K562 (cell line): ENCODE measurements at regions not wholly inside any gene's neighbourhood (a gene's known extent, or its start where the extent isn't known, plus 50 kb on each side); places are given as distances from the start of the nearest gene placed in this dataset.
A peak's percentile ranks its signal among the peaks of the same experiment; 100 is the strongest.

Experiments used
- BRD9 ChIP-seq: fragments of 450-650 bp; IDR thresholded peaks from 2 replicates; pipeline ENCODE4 v1.6.1; 2018; ENCODE audit warnings: low read depth; ENCODE audit not compliant: partially characterized antibody
- CBFA2T3 ChIP-seq: fragments of 450-650 bp; IDR thresholded peaks from 2 replicates; pipeline ENCODE4 v1.6.1; 2017
- E2F8 ChIP-seq: fragments of 450-650 bp; IDR thresholded peaks from 2 replicates; pipeline ENCODE4 v1.7.1; 2018; ENCODE audit warnings: mild to moderate bottlenecking, low read depth; ENCODE audit not compliant: partially characterized antibody
- GABPB1 ChIP-seq: sonication (generic); formaldehyde crosslinking; IDR thresholded peaks from 2 replicates; pipeline ENCODE4 v1.8.0; 2022; ENCODE audit warnings: mild to moderate bottlenecking, missing genetic modification reagents
- L3MBTL2 ChIP-seq: fragments of 450-650 bp; IDR thresholded peaks from 2 replicates; pipeline ENCODE4 v1.6.1; 2016; ENCODE audit warnings: mild to moderate bottlenecking, moderate library complexity
- LCOR ChIP-seq: sonication (generic); formaldehyde crosslinking; IDR thresholded peaks from 2 replicates; pipeline ENCODE4 v1.8.0; 2022; ENCODE audit warnings: mild to moderate bottlenecking, missing genetic modification reagents
- MCM7 ChIP-seq, 2 experiments: fragments of 450-650 bp; IDR thresholded peaks; 2 replicates each; pipeline ENCODE4 v1.6.1; 2016 to 2018
- NUFIP1 ChIP-seq: fragments of 450-650 bp; IDR thresholded peaks from 2 replicates; pipeline ENCODE4 v1.6.1; 2018; ENCODE audit not compliant: partially characterized antibody
- RREB1 ChIP-seq: fragments of 250-450 bp; sonication (Bioruptor Pico); IDR thresholded peaks from 2 replicates; pipeline ENCODE4 v1.4.0; 2020
- ZKSCAN8 ChIP-seq: fragments of 200-800 bp; sonication (Bioruptor generic); IDR thresholded peaks from 2 replicates; pipeline ENCODE4 v1.6.1; 2016; ENCODE audit warnings: missing genetic modification characterization, missing compliant biosample characterization
- ZNF766 ChIP-seq: fragments of 200-800 bp; sonication (Bioruptor generic); conservative IDR thresholded peaks from 2 replicates; pipeline ENCODE4 v1.6.1; 2016; ENCODE audit warnings: missing genetic modification characterization, missing compliant biosample characterization
- TF ChIP-seq, protein P1 (sequence below): fragments of 450-650 bp; IDR thresholded peaks from 2 replicates; pipeline ENCODE4 v1.6.1; 2016; ENCODE audit warnings: missing biosample characterization, missing genetic modification characterization
- TF ChIP-seq, protein P2 (sequence below), 2 experiments: fragments of 250-450 bp in 1 of 2; fragments of 450-650 bp in 1 of 2; sonication (Bioruptor Pico) in 1 of 2; IDR thresholded peaks; 2 replicates each; pipeline versions ENCODE4 v1.6.1 to v1.8.0; 2016 to 2021; ENCODE audit warnings: mild to moderate bottlenecking in 2 of 2, moderate library complexity in 2 of 2, missing compliant biosample characterization in 1 of 2, missing genetic modification characterization in 1 of 2

DNA sequence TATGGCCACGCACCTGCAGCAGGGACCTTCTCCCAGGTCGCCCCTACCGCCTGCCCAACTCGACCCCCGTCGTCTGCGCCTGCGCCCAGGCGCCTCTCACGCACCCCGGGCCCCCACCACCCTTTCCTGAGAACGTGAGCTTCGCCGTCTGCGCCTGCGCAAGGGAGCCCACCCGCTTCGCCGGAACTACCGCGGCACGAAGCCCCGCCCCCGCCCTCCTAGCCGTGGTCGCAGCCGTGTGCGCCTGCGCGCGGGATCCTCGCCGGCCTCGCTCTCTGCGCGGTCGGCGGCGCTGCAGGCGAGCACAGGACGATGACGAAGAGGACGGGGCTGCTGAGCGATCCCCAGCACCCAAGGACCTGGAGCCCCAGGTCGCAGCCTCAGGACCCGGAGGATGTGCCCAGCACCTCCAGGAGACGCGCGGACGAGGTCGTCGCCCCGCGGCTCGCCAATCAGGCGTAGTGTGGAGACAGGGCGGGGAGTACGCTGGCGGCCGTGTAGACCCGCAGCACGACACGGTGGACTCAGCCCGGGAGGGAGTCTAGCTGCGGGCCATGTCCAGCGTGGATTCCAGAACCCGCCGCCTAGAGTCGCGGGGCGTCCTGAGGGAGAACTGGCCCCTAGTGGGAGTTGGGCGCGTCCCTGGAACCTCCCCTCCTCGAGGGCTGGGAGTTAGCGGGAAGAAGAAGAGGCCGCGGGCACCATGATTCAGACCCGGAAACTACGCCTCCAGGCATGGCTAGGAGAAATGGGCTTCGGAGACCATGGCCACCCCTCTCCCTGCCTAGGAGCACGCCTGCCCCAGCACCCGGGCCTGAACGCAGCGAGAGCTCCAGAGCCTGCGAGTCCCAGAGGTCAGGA is 1120.8 kb upstream of the TMEM132C start (continued):
- peak; percentile 73 for TF ChIP-seq L3MBTL2
- TF ChIP-seq MCM7 (IDR thresholded peaks at IDR 0.05) = no peak
- TF ChIP-seq, protein P1, sequence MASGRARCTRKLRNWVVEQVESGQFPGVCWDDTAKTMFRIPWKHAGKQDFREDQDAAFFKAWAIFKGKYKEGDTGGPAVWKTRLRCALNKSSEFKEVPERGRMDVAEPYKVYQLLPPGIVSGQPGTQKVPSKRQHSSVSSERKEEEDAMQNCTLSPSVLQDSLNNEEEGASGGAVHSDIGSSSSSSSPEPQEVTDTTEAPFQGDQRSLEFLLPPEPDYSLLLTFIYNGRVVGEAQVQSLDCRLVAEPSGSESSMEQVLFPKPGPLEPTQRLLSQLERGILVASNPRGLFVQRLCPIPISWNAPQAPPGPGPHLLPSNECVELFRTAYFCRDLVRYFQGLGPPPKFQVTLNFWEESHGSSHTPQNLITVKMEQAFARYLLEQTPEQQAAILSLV = no peak
- TF ChIP-seq BRD9 = no peak
- TF ChIP-seq ZKSCAN8 (CRISPR knock-in tag) = no peak
- TF ChIP-seq, protein P2, sequence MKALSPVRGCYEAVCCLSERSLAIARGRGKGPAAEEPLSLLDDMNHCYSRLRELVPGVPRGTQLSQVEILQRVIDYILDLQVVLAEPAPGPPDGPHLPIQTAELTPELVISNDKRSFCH (CRISPR knock-in tag; IDR thresholded peaks at IDR 0.05) = no peak
- TF ChIP-seq, protein P2 (tag; IDR thresholded peaks at IDR 0.05) = no peak
- TF ChIP-seq CBFA2T3 = no peak
- no peak for TF ChIP-seq NUFIP1
- no peak for TF ChIP-seq ZNF766
- no peak for TF ChIP-seq LCOR (CRISPR knock-in tag)
- TF ChIP-seq RREB1 = 0 out of 2 replicates have a peak, but pooled peaks have one; percentile 42
- TF ChIP-seq GABPB1 = no peak
- no peak for TF ChIP-seq E2F8
